Chondrocyte (in vitro differentiated cells): ENCODE measurements at regions not wholly inside any gene's neighbourhood (a gene's known extent, or its start where the extent isn't known, plus 50 kb on each side); places are given as distances from the start of the nearest gene placed in this dataset.

Experiments
- DNase-seq: peaks from one replicate; pipeline ENCODE4 v3.0.0; 2021; ENCODE audit warnings: mixed read lengths, low spot score
- H3K27ac Mint-ChIP-seq: one replicate; pipeline ENCODE4 v1.8.0; 2021; ENCODE audit warnings: mild to moderate bottlenecking, moderate library complexity, mixed read lengths; ENCODE audit not compliant: unreplicated experiment
- H3K27me3 Mint-ChIP-seq: 2 replicates; pipeline ENCODE4 v1.8.0; 2021; ENCODE audit warnings: low read depth, mixed read lengths
- H3K36me3 Mint-ChIP-seq: 2 replicates; pipeline ENCODE4 v1.8.0; 2021; ENCODE audit warnings: low read depth, mixed read lengths
- H3K4me1 Mint-ChIP-seq: 2 replicates; pipeline ENCODE4 v1.8.0; 2021; ENCODE audit warnings: low read depth, mild to moderate bottlenecking, mixed read lengths
- H3K4me3 Mint-ChIP-seq: one replicate; pipeline ENCODE4 v1.8.0; 2021; ENCODE audit warnings: mild to moderate bottlenecking, moderate library complexity, mixed read lengths; ENCODE audit not compliant: unreplicated experiment
- H3K9me3 Mint-ChIP-seq: 2 replicates; pipeline ENCODE4 v1.8.0; 2021; ENCODE audit warnings: low read depth, mixed read lengths
- TF ChIP-seq, protein P1 (sequence below): fragments of 200-600 bp; sonication (generic); IDR thresholded peaks from 2 replicates; pipeline ENCODE4 v1.5.0; 2021; ENCODE audit warnings: antibody characterized with exemption, mild to moderate bottlenecking, moderate library complexity

DNA sequence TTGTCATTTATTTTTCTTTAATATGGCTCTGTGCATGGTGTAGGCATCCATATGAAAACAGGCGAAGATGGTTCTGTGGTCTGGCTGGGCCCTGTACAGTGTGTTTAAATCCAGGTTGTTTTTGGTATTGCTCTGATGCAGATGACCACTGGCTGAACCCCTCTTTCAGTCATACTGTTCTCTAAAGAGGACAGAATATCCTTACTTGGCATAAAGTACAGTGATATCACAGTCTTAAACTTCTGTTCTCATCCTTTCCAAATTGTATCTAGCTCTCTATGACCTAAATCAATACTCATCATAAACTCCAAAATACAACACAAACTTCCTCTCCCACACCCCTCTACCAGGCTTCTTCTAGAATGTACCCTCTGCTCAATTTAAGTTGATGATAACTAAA is 252.7 kb upstream of the FAR2 start:
- Mint-ChIP-seq H3K4me1 (peaks cover 18% of the 10 kb centered on the region), H3K27ac (no peak overlapping the region), H3K4me3 (no peak overlapping the region), H3K9me3 (peaks cover 13% of the 10 kb centered on the region), H3K27me3 (no peaks in the 10 kb centered on the region), H3K36me3 (no peaks in the 10 kb centered on the region)
- TF ChIP-seq, protein P1, sequence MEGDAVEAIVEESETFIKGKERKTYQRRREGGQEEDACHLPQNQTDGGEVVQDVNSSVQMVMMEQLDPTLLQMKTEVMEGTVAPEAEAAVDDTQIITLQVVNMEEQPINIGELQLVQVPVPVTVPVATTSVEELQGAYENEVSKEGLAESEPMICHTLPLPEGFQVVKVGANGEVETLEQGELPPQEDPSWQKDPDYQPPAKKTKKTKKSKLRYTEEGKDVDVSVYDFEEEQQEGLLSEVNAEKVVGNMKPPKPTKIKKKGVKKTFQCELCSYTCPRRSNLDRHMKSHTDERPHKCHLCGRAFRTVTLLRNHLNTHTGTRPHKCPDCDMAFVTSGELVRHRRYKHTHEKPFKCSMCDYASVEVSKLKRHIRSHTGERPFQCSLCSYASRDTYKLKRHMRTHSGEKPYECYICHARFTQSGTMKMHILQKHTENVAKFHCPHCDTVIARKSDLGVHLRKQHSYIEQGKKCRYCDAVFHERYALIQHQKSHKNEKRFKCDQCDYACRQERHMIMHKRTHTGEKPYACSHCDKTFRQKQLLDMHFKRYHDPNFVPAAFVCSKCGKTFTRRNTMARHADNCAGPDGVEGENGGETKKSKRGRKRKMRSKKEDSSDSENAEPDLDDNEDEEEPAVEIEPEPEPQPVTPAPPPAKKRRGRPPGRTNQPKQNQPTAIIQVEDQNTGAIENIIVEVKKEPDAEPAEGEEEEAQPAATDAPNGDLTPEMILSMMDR: no peak
- no peak for DNase-seq

DNA sequence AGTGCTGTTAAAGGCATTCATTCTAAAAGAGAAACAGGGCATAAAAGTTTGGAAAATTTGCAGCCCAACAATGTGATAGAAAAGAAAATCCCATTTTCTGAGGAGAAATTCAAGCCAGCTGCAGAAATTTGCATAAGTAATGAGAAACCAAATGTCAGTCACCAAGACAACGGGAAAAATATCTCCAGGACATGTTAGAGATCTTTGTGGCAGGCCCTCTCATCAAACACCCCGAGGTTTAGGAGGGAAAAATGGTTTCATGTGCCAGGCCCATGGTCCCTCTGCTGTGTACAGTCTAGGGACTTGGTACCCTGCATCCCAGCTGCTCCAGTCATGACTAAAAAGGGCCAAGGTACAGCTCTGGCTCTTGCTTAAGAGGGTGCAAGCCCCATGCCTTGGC is 251.0 kb upstream of the FAR2 start:
- DNase-seq: no peak
- TF ChIP-seq, protein P1: no peak
- Mint-ChIP-seq H3K27ac (no peak overlapping the region), H3K36me3 (no peaks in the 10 kb centered on the region), H3K9me3 (peaks cover 19% of the 10 kb centered on the region), H3K27me3 (no peaks in the 10 kb centered on the region), H3K4me1 (peaks cover 18% of the 10 kb centered on the region), H3K4me3 (no peak overlapping the region)

DNA sequence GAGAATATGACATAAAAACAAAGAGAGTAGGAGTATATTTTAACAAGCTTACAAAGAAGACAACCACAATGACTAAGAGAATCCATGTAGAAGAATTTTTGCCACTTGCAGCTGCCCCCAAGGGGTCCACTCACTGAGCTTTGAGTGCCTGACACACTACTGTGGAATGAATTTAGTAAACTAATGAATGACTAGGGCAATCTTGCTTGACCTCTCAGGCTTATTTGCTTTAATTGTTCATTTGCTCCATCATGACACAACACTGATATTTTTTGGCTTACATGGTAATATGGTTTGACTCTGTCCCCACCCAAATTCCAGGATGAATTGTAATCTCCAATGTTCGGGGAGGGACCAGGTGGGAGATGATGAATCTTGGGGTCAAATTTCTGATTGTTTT is 249.1 kb upstream of the FAR2 start:
- peaks cover 7% of the 10 kb centered on the region for H3K4me1 Mint-ChIP-seq
- H3K9me3 Mint-ChIP-seq: peaks cover 19% of the 10 kb centered on the region
- no peaks in the 10 kb centered on the region for H3K36me3 Mint-ChIP-seq
- no peaks in the 10 kb centered on the region for H3K27me3 Mint-ChIP-seq
- DNase-seq: no peak
- TF ChIP-seq, protein P1: no peak
- H3K4me3 Mint-ChIP-seq: no peak overlapping the region
- H3K27ac Mint-ChIP-seq: no peak overlapping the region

DNA sequence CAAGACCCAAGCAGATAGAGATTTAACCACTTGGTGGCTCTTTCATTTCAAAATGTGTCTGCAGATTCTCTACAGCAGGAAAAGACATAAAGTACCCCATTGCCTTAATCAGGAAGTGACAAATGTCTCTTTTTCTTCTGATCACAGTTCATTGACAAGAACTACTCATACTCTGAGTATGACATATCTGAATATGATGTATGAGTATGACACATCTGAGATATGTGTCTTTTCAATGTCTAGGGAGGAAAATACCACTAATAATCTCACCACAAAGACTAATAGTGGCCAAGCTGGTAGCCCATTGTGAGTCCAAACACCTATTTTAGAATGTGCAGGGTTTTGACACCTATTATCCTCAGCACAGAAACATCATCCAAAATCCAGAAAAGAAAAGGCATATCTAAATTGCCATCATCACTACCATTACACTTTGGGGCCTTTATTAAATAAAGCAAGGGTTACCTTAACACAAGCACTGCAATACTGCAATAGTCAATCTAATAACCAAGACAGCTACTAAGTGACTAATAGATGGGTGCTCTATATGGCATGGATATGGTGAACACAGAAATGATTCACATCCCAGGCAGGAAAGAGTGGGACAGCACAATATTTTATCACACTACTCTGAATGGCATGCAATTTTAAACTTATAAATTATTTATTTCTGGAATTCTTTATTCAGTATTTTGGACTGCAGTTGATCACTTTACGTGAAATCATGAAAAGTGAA is 243.7 kb upstream of the FAR2 start:
- H3K27ac Mint-ChIP-seq: no peak overlapping the region
- peaks cover 1% of the 10 kb centered on the region for H3K36me3 Mint-ChIP-seq
- H3K4me3 Mint-ChIP-seq: no peak overlapping the region
- TF ChIP-seq, protein P1: no peak
- no peaks in the 10 kb centered on the region for H3K27me3 Mint-ChIP-seq
- H3K9me3 Mint-ChIP-seq: peaks cover 31% of the 10 kb centered on the region
- peaks cover 11% of the 10 kb centered on the region for H3K4me1 Mint-ChIP-seq
- no peak for DNase-seq

DNA sequence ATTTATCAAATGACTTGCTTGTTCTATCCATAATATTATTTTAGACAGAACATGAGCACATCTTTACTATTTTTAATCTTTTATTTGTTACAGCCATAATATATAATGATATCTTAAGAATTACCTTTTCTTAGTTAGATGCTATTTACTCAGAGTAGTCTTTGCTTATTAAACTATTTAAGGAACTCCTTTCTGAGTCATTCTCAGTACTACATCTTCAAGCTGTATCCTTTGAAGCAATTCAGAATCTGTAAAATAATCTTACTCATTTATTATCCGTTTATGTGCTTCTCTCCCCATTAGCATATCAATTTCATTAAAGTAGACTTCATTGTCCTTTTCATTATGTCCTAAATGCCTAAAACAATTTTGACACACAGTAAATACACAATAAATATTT is 240.4 kb upstream of the FAR2 start:
- no peak for DNase-seq
- Mint-ChIP-seq H3K4me1 (peaks cover 11% of the 10 kb centered on the region), H3K9me3 (peaks cover 36% of the 10 kb centered on the region), H3K27ac (no peak overlapping the region), H3K27me3 (no peaks in the 10 kb centered on the region), H3K4me3 (no peak overlapping the region), H3K36me3 (peaks cover 1% of the 10 kb centered on the region)
- TF ChIP-seq, protein P1: no peak
